Ovary (tissue), 3 donors: ENCODE measurements at regions not wholly inside any gene's neighbourhood (a gene's known extent, or its start where the extent isn't known, plus 50 kb on each side); places are given as distances from the start of the nearest gene placed in this dataset.

Experiments used
- CTCF ChIP-seq, 3 donors: fragments of 450-650 bp in 2 of 3; fragments of 200-600 bp in 1 of 3; IDR thresholded peaks; one replicate each; pipeline versions ENCODE4 v1.5.1 to v1.8.0; 2016 to 2022; ENCODE audit warnings: antibody characterized with exemption in 3 of 3, mild to moderate bottlenecking in 1 of 3
- EP300 ChIP-seq: sonication (generic); formaldehyde crosslinking; IDR thresholded peaks from one replicate; pipeline ENCODE4 v1.6.1; 2017; ENCODE audit warnings: antibody characterized with exemption
- POLR2A ChIP-seq: fragments of 450-650 bp; IDR thresholded peaks from one replicate; pipeline ENCODE4 v1.6.1; 2017; ENCODE audit warnings: antibody characterized with exemption, mild to moderate bottlenecking, moderate library complexity
- donor health status: DM: no; HTN: no; CAD: no.

- TF ChIP-seq CTCF (IDR thresholded peaks at IDR 0.05) (no peak), POLR2A (no peak), EP300 (no peak)
Observed at GRCh38 chr9:120242116-120242811, 337.7 kb downstream of the CDK5RAP2 start.
